H4 (cell line): ENCODE measurements at regions not wholly inside any gene's neighbourhood (a gene's known extent, or its start where the extent isn't known, plus 50 kb on each side); places are given as distances from the start of the nearest gene placed in this dataset.
"Not testable (repeated sequence)": the region's sequence is repeated elsewhere in the genome, so short reads cannot be mapped to it uniquely, and the experiment has no call there.

ENCODE experiments used
- DNase-seq: peaks from one replicate; pipeline ENCODE4 v3.0.0-alpha.2; 2015; ENCODE audit warnings: low spot score

- DNase-seq, result no peak
Observed at GRCh38 chr2:114066186-114066747, 176.4 kb downstream of the ACTR3 start.

DNA sequence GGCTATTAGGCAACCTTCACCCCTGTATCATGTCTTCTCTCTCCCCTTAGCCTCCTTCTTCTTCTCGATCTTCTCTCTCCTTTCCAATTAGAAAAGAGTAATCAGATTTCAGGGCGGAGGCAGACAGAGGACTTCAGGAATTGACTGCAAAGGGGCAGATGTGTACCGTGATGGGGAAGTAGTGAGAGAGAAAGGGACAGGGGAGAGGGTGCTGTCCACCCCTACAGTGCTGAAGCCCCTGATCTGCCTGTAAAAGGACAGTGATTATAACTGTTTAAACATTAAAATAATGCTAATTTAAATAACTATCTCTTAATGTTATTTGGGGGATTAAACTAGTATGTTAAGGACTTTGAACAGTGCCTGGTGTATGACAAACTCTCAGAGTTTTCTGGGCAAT lies 178.5 kb downstream of the ACTR3 start:
- DNase-seq, result no peak

GRCh38 chr2:114076961-114077360 lies 187.1 kb downstream of the ACTR3 start:
- no peak for DNase-seq

- DNase-seq, result no peak
Observed at GRCh38 chr2:114079366-114080004, 189.6 kb downstream of the ACTR3 start.

DNA sequence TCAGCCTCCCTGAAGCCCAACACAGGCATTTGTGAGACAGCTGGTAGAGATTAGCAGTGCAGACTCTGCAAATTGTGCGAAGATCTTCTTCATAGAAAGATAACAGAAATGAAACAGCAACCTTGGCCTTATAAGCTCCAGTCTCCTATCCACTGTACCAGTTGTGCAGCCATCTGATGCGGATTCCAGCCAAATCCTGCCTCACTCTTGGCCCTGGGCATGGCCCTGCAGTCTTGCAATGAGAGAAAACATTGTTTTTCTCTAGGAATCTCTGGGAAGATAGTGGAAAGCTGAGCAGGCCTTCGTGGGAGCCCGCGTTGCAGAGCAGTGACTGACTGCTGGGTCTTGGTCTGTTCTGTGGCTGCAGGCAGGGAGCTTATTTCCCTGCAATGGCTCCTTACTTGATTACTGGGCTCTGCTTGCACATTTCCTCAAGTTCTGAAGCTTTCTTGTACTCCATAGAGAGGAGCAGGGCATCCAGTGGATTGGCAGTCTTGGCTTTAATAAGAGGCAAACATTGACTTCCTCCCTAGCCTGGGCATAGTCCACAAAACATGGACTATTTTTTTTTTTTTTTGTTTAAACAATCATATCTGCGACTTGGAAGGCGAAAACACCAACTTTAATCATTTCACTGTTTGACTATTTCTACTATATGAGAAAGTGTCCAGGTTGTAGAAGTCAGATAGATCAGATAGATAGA lies 193.0 kb downstream of the ACTR3 start:
- DNase-seq, result no peak

GRCh38 chr2:114083717-114084387 lies 194.0 kb downstream of the ACTR3 start:
- no peak for DNase-seq

GRCh38 chr2:114085238-114085637 lies 195.3 kb downstream of the ACTR3 start:
- DNase-seq, result no peak

DNA sequence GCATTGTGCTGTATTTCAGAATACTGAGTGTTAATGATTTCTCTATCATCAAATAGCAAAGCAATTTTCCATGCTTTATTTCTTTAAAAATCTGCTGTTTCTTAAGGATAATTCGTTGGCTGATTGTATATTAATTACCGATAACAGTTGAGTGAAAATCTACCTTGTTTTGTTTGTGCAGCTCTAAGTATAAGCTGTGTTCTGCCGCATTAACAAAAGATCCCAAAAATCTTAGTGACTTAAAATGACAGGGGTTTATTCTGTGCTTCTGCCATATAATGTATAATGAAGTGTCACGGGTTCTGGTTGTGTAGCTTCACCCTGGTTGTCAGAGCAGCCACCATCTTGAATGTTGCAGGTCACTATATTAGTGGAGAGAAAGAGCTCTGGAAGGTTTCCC lies 196.1 kb downstream of the ACTR3 start:
- no peak for DNase-seq

GRCh38 chr2:114089636-114090319 lies 199.9 kb downstream of the ACTR3 start:
- no peak for DNase-seq

GRCh38 chr2:114091010-114091409 lies 201.1 kb downstream of the ACTR3 start:
- DNase-seq, result no peak

GRCh38 chr2:114108249-114108648 lies 218.4 kb downstream of the ACTR3 start:
- DNase-seq, result no peak

- DNase-seq, result no peak
Observed at GRCh38 chr2:114108824-114109416, 219.0 kb downstream of the ACTR3 start.

DNA sequence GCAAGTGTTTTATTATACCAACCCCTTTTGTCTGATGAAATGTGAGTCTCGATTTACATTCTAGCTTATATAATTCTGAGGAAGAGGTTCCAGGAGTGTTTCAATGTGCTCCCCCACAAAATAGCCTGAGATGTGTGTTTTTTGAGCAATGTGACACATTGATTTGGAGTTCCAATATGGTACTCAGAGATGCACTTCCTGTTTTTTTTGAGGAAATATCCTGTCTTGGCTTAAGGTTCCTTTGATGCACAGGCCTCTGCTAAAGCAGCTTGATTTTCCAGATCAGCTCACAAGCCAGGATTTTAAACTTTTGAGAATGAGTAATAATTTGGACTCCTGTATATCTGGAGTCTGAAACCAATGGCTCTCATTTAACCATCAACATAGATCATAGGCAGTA lies 221.4 kb downstream of the ACTR3 start:
- no peak for DNase-seq

- no peak for DNase-seq
Observed at GRCh38 chr2:114113518-114113917, 223.6 kb downstream of the ACTR3 start.

- no peak for DNase-seq
Observed at GRCh38 chr2:114118088-114118487, 228.2 kb downstream of the ACTR3 start.

GRCh38 chr2:114119862-114120261 lies 230.0 kb downstream of the ACTR3 start:
- no peak for DNase-seq

DNA sequence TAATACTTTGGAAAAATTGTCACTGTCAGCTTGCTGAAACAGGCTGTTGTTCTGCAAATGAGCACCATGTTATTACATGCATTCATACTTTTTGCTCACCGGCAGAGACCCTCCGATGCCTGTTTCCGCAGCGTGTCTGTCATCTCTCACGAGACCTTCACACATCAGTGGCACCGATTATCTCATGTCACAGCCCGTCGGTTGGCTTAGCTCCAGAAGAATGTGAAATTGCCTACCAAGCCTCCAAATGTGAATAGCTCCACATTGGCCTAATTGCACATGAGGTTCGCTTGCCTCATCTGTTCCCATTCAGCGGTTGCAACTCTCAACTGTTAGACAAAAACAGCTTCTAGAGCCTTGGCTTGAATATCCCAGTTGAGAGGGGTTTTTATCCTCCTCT lies 233.0 kb downstream of the ACTR3 start:
- no peak for DNase-seq

- DNase-seq, result no peak
Observed at GRCh38 chr2:114123925-114124324, 234.0 kb downstream of the ACTR3 start.

GRCh38 chr2:114127372-114127771 lies 237.5 kb downstream of the ACTR3 start:
- no peak for DNase-seq

DNA sequence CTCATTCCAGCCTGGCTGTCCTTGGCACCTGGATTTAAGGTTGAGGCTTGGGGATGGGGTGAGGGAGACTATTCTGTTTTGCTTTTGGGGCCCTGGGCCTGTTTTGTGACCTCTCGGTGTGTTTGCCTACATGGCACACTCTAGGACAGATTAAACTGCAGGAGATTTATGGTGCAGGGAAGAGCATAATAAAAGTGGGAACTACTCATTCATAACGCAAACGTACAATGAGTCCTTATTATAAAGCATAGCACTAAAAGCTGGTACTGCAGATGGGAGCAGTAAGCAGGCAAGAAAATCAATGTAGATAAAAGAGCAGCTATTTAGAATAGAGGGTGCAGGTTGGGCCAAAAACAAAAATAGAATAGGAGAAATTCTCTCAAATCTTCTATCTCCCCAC lies 238.4 kb downstream of the ACTR3 start:
- no peak for DNase-seq

- DNase-seq, result no peak
Observed at GRCh38 chr2:114128725-114129124, 238.8 kb downstream of the ACTR3 start.

DNA sequence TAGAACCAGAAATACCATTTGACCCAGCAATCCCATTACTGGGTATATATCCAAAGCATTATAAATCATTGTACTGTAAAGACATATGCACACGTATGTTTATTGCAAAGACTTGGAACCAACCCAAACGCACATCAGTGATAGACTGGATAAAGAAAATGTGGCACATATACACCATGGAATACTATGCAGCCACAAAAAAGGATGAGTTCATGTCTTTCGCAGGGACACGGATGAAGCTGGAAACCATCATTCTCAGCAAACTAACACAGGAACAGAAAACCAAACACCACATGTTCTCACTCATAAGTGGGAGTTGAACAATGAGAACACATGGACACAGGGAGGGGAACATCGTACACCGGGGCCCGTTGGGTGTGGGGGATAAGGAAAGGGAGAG lies 242.2 kb downstream of the ACTR3 start:
- not testable (repeated sequence) for DNase-seq
